ENCODE measurements at regions not wholly inside any gene's neighbourhood (a gene's known extent, or its start where the extent isn't known, plus 50 kb on each side); places are given as distances from the start of the nearest gene placed in this dataset.
A peak's percentile ranks its signal among the peaks of the same experiment; 100 is the strongest.
"Not testable (repeated sequence)": the region's sequence is repeated elsewhere in the genome, so short reads cannot be mapped to it uniquely, and the experiment has no call there.

DNA sequence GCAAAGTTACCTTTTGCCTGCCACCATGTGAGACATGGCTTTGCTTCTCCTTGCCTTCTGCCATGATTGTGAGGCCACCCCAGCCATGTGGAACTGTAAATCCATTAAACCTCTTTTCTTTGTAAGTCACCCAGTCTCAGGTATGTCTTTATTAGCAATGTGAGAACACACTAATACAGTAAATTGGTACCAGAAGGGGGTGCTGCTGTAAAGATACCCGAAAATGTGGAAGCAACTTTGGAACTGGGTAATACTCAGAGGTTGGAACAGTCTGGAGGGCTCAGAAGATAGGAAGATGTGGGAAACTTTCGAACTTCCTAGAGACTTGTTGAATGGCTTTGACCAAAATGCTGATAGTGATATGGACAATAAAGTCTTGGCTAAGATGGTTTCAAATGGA lies 184.8 kb upstream of the LHX8 start:
- DNase-seq, result not testable (repeated sequence)

DNA sequence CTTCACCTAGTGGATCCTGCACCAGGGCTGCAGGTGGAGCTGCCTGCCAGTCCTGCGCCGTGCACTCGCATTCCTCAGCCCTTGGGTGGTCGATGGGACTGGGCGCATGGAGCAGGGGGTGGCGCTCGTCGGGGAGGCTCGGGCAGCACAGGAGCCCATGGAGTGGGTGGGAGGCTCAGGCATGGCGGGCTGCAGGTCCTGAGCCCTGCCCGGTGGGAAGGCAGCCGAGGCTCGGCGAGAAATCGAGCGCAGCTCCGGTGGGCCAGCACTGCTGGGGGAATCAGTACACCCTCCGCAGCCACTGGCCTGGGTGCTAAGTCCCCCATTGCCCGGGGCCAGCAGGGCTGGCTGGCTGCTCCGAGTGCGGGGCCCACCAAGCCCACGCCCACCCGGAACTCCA lies 182.2 kb upstream of the LHX8 start:
- DNase-seq, result not testable (repeated sequence)

DNA sequence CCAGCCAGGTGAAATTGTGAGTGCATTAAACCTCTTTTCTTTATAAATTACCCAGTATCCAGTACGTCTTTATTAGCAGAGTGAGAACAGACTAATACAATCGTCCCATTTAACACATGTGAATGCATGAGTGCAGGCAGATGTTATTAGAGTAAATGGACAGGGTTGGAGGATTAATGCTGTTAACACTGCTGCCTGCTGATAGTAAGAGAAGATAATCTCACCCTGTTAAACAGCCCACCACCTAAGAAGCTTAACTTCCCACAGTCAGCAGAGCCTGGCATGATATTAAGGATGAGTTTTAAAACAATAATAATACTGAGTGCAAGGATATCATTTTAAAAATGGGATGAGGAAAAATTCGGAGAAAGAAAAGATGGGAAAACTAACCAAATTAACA lies 181.4 kb upstream of the LHX8 start:
- no peak for DNase-seq

- DNase-seq, result no peak
Measured at GRCh38 chr1:74953622-74954021, 180.6 kb upstream of the LHX8 start.

DNA sequence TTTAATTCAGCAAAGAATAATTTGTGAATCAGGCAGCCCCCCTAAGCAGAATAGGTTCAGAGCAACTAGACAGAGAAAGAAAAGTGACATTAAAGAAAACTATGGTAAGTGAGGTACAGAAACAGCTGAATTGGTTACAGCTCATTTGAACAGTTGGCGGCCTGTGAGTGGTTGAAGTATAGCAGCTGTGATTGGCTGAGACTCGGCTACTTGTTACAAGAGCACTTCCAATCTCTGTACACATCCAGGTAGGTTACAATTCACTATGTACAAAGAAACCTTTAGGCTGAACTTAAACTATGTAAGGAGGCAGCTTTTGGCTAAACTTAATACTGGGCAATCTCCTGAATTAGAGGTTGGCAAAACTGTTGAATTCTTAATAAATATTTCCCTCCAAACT lies 171.1 kb upstream of the LHX8 start:
- DNase-seq, result no peak

DNA sequence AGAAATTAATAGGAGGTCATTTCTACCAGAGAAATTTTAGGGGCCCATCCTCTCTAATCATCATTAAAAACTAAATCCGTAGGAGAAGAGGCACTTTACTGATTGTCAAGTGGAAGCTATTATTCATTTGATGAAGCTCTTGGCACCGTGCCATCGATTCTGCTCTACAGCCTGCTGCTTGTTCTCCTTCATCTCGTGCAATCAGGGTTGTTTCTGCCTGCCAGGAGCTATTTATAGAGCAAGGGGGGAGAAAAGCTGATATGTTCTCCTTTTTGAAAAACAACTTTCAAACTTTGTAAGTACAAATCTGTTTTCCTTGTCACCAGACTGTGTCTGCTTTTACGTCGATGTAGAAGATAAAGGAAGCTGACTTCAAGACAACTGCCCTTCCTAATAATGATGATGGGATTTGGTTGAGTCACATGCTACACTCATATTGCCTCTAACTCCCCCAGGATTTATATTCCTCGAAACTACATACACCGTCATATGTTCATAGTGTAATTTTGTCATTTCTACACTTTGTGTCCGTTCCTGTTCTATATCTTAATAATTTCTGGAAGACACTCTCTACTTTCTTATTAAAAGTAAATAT lies 169.6 kb upstream of the LHX8 start:
- no peak for DNase-seq

DNA sequence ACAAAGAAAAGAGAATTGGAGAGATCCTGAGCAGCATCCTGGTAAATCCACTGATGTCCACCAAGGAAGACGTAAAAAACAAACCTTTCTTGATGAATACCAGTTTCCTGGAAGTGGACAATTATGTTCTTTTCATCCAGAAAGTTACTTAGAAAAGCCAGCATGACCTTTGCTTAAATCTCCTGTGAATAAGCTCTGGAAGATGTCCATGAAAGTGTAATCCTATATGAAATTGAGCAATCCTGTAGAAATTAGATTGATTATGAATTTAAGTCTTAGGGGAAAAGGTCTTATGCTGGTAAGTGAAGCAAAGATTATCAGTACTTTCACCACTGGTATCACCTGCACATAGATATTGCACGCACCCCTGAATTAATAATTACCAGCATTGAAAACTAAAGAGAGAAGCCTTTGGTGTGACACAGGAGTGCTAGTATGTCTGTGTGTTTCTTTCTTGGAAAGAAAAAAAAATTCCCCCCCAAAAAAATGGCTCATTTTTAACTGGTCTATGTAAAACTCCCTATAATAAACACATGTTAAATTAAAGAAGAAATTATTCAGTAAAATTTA lies 164.5 kb upstream of the LHX8 start:
- DNase-seq, result no peak

GRCh38 chr1:74971982-74972381 lies 162.2 kb upstream of the LHX8 start:
- no peak for DNase-seq

DNA sequence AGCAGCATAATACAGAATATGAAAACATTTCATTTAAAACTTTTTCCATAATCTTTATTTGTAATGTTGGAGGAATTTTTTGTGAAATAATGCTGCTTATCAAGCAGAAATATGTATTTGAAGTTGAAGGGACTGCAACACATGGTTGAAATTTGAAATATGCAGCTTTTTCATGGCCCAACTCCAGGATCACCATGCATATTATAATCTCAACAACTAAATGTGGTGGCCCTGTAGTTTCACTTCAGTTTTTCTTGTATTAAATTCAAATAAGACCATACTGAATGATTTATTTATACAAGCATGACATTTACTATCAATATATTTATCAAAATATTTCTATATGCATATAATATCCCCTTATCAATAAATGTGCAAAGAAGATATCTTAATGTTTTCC lies 157.7 kb upstream of the LHX8 start:
- DNase-seq, result no peak

GRCh38 chr1:74992448-74992847 lies 141.7 kb upstream of the LHX8 start:
- not testable (repeated sequence) for DNase-seq

GRCh38 chr1:74995821-74996220 lies 138.4 kb upstream of the LHX8 start:
- DNase-seq, result no peak

DNA sequence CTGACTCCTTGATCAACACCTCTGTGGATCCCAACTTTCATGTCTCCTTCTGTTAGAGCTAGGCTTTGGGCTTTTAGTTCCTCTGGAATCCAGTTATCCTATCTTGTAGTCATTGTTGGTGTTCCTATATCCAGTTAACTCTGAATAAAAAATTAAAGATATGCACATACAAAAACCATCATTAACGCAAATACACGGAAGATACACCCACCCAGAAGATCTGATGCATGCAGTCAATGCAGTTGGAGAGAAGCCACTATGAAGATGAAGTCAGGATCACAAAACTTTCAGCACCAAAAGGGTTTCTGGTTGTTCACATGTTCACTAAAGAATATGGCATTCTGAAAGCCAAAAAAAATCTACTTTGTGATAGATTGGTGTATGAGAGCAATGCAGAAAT lies 123.6 kb upstream of the LHX8 start:
- DNase-seq, result no peak

DNA sequence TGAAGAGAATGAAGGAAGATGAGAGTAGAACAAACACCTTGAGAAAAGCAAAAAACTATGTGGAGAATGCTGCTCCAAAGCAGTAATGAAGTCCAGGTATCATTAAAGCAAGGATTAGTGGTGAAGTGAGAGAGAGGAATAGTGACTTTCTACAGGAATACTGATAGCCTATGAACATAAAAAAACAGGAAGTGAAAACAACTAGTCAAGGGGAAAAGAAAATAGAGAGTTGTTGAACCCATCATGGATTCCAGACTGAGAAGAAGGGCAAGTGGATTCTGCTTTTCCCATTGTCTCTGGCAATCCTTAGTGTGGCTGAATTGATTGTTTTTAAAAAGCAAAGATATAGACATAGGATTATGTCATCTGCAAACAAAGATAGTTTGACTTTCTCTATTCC lies 119.9 kb upstream of the LHX8 start:
- peak; percentile 19 for DNase-seq

GRCh38 chr1:75023005-75023404 lies 111.2 kb upstream of the LHX8 start:
- no peak for DNase-seq

DNA sequence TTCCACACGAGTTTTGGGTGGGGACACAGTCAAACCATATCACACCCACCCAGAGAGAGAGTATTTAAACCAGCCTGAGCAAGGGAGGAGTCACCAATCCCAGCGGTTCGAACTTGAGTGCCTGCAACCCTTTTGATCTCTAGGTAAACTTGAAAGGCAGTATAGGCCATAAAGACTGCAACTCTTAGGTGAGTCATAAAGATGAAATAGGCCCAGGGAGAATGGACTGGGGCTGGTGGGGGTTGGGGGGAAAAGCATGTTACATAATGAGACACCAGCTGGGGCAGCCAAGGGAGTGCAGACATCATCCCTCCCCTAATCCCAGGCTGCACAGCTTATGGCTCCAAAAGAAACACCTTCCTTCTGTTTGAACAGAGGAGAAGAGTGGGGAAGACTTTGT lies 99.8 kb upstream of the LHX8 start:
- no peak for DNase-seq

DNA sequence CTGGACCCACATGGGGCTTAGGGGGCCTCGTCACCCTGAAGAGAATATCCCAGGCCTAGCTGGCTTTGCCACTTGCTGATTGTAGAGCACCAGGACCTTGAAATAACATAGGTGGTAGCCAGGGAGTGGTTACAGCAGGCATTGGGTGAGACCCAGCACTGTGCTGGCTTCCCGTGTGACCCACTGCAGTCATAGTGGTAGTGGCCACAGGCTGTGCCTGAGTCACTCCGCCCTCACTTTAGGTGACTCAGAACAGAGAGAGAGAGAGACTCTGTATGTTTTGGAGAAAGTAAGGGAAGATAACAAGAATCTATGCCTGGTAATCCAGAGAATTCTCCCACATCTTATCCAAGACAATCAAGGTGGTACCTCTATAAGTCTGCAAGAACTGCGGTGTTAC lies 98.7 kb upstream of the LHX8 start:
- no peak for DNase-seq

GRCh38 chr1:75053207-75053606 lies 81.0 kb upstream of the LHX8 start:
- no peak for DNase-seq

DNA sequence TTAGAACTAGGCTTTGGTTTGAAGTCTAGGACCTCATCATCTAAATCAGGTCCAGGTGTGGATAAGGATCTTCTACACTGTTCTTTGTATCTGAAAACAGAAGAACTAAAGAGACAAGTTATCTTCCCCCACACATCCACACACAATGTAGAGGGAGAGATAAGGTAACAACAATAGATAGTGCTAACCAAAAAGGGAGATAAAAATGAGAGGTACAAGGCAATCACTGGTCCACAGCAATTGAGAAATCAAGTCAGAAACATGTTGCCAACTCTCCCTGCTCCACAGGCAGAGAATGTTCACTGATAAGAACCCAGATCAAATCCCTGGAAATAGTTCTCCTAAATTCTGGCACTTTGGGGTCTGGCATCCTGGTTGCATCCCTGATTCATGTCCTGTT lies 75.8 kb upstream of the LHX8 start:
- DNase-seq, result no peak

DNA sequence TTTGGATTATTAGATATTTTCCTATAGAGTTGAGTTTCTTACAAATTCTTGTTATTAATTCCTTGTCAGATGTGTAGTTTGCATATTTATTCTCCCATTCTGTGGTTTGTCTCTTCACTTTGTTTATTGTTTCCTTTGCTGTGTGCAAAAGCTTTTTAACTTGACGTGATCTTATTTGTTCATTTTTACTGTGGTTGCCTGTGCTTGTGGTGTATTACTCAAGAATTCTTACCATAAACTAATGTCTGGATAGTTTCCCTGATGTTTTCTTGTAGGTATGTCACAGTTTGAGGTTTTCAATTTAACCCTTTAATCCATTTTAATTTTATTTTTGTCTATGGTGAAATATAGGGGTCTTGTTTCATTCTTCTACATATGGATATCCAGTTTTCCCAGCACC lies 72.1 kb upstream of the LHX8 start:
- no peak for DNase-seq

DNA sequence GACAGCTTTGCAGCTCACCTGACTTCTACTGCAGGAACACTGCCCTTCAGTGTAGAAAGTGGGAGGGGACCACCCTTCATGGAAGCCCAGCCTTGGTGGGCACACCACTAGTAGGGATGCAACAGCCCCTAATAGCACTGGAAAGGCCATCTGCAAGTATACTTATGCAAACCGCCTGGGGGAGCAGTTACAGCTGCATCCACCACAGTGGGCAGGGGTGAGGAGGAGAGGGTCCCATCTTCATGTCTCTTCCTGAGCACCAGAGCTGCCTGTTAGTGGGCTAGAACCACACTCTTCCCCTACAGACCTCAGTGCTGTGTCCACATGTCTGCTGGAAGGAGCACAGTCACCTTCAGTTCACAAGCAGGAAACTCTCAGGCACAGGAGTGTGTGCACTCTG lies 66.2 kb upstream of the LHX8 start:
- DNase-seq, result no peak

DNA sequence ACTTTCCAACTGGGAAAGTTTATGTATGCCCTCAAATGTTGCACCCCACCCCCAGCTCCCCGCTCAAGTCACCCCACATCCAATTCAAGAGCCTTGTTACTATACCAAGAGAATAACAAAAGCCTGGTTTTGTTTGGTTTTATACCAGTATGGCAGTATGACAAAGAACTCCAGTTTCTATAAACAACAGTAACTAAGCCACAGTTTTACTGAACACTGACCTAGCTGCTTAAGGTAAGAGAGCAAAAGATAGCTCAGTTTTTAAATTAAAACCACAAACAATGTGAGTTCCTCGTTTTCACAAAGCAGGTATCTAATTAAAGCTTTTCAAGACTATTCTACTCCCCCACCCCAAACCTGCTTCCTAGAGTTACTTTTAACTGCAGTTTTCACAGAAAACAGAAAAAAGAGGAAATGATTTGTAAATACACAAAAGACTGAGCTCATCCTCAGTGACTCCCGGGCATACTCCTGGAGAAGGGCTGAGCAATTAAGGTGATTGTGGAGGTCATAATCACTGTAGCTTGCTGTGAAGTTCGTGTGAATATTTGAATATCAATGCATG lies 59.3 kb upstream of the LHX8 start:
- DNase-seq, result no peak

GRCh38 chr1:75079538-75080290 lies 54.5 kb upstream of the LHX8 start:
- no peak for DNase-seq

DNA sequence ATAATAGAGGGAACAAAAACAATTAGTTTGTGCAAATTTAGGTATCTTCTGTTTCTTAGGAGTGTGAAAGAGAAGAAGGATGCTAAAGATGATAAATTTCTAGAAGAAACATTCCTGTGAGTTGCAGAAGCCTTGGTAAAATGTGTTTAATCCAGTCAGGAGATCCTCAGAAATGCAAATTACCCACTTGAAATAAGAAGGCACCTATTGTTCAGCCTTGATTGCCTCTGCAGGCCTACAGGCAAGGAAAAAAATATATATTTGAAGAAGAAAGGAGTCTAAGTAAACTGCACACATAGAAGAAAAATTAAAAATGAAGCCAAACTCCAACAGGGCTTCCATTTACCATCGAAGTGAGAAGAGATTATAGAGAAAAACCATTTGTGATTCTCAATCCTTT lies 51.0 kb upstream of the LHX8 start:
- DNase-seq, result no peak

DNA sequence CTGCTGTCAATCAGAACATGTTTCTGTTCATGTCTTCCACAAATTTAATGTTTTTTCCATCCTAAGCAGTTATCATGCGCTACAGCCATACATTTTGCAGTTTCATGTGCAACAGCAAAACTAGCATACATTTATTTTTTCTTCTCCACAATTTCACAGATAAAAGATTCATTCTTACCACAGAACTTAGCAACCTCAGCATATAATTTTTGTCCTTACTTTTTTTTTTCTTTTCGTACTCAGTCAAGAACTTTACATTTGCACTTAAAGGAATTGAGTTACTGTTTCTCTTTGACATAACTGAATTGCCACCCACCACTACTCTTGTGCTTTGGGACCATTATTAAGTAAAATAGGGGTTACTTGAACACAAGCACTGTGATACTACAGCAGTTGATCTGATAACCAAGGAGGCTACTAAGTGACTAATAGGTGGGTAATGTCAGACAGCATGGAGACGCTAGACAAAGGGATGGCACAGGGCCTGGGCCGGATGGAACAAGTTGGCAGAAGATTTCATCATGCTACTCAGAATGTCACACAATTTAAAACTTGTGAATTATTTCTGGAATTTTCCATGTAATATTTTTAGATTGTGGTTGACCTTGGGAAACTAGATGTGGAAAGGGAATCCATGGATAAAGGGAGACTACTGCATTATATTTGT lies 50.2 kb upstream of the LHX8 start:
- DNase-seq, result no peak
